Ishikawa (cell line): ENCODE measurements at regions not wholly inside any gene's neighbourhood (a gene's known extent, or its start where the extent isn't known, plus 50 kb on each side); places are given as distances from the start of the nearest gene placed in this dataset.

ENCODE experiments used
- CREB1 ChIP-seq: IDR thresholded peaks from 2 replicates; pipeline ENCODE4 v1.6.1; 2012; ENCODE audit warnings: low read depth
- EP300 ChIP-seq: IDR thresholded peaks from 2 replicates; pipeline ENCODE4 v1.6.1; 2012; ENCODE audit warnings: borderline replicate concordance
- ZBTB7A ChIP-seq: IDR thresholded peaks from 2 replicates; pipeline ENCODE4 v1.6.1; 2012; ENCODE audit warnings: low read depth
- TF ChIP-seq, protein P1 (sequence below): IDR thresholded peaks from 2 replicates; pipeline ENCODE4 v1.6.1; 2012; ENCODE audit warnings: low read depth, mild to moderate bottlenecking

DNA sequence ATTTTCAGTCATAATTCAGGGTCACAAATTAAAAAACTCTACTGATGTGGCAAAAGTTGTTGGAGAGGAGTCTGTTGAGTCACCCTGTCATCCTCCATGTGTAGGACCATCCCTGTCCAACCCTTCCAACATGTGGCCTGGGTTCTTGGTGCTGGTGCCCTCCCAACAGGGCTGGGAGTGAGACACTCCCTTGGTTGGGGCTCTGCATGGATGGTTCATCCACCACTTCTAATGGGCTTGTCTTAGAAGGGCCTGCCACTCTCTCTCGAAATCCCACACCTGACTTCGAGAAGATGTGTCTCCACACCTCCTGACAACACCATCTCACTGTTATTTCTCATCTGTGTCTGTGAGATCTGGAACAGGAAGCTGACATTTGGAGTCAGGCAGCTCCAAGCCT, 312.2 kb upstream of the IRX4 start:
- TF ChIP-seq ZBTB7A (no peak), EP300 (no peak), CREB1 (no peak)
- TF ChIP-seq, protein P1, sequence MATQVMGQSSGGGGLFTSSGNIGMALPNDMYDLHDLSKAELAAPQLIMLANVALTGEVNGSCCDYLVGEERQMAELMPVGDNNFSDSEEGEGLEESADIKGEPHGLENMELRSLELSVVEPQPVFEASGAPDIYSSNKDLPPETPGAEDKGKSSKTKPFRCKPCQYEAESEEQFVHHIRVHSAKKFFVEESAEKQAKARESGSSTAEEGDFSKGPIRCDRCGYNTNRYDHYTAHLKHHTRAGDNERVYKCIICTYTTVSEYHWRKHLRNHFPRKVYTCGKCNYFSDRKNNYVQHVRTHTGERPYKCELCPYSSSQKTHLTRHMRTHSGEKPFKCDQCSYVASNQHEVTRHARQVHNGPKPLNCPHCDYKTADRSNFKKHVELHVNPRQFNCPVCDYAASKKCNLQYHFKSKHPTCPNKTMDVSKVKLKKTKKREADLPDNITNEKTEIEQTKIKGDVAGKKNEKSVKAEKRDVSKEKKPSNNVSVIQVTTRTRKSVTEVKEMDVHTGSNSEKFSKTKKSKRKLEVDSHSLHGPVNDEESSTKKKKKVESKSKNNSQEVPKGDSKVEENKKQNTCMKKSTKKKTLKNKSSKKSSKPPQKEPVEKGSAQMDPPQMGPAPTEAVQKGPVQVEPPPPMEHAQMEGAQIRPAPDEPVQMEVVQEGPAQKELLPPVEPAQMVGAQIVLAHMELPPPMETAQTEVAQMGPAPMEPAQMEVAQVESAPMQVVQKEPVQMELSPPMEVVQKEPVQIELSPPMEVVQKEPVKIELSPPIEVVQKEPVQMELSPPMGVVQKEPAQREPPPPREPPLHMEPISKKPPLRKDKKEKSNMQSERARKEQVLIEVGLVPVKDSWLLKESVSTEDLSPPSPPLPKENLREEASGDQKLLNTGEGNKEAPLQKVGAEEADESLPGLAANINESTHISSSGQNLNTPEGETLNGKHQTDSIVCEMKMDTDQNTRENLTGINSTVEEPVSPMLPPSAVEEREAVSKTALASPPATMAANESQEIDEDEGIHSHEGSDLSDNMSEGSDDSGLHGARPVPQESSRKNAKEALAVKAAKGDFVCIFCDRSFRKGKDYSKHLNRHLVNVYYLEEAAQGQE: no peak
